ENCODE measurements at regions not wholly inside any gene's neighbourhood (a gene's known extent, or its start where the extent isn't known, plus 50 kb on each side); places are given as distances from the start of the nearest gene placed in this dataset.
"Not testable (repeated sequence)": the region's sequence is repeated elsewhere in the genome, so short reads cannot be mapped to it uniquely, and the experiment has no call there.

DNA sequence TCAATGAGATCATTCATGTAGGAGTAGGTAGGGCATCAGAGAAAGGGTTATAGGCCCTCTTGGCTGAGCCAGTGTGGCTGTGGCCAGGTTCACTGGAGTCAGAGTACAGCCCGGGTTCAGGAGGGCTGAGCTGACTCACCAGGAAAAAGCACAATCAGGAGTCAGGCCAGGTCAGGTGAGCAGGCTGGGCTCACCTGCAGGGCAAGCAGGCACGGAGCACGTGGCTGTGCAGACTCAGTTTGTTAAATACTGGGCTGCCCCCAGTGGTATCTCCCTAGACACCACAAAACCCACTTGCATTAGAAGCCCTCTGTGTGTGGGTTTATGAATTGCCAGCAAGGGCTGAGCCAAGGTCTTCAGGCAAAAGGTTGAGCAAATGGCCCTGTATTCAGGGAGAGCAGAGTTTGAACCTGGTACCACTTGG is 122.1 kb upstream of the SERBP1 start:
- no TSS peak for BruUV-seq (replicated peaks)
- intact Hi-C loops (cut with micrococcal nuclease; ENCODE audit: unreplicated experiment) = no loop called here
- no peak overlapping the region for H3K4me3 Mint-ChIP-seq (ENCODE audit: low read depth, unreplicated experiment)
- peaks cover 49% of the 10 kb centered on the region for H3K4me1 Mint-ChIP-seq (ENCODE audit: low read depth, unreplicated experiment)
- H3K27me3 Mint-ChIP-seq (ENCODE audit: unreplicated experiment) = no peaks in the 10 kb centered on the region
- TF ChIP-seq, protein P1, sequence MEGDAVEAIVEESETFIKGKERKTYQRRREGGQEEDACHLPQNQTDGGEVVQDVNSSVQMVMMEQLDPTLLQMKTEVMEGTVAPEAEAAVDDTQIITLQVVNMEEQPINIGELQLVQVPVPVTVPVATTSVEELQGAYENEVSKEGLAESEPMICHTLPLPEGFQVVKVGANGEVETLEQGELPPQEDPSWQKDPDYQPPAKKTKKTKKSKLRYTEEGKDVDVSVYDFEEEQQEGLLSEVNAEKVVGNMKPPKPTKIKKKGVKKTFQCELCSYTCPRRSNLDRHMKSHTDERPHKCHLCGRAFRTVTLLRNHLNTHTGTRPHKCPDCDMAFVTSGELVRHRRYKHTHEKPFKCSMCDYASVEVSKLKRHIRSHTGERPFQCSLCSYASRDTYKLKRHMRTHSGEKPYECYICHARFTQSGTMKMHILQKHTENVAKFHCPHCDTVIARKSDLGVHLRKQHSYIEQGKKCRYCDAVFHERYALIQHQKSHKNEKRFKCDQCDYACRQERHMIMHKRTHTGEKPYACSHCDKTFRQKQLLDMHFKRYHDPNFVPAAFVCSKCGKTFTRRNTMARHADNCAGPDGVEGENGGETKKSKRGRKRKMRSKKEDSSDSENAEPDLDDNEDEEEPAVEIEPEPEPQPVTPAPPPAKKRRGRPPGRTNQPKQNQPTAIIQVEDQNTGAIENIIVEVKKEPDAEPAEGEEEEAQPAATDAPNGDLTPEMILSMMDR (IDR thresholded peaks at IDR 0.05; ENCODE audit: unreplicated experiment) = no peak
- DNase-seq = peak; percentile 61
- peak overlapping the region; percentile 66 for H3K27ac Mint-ChIP-seq (ENCODE audit: unreplicated experiment)
- H3K36me3 Mint-ChIP-seq (ENCODE audit: insufficient read depth, unreplicated experiment) = no peaks in the 10 kb centered on the region
- CTCF ChIA-PET = interaction anchor here (1.0 to 1.4 kb wide), 8 partner anchors 12 to 214 kb away, joined by 3 to 7 read pairs (median 3); no protein-coding TSS in a partner anchor
- H3K9me3 Mint-ChIP-seq (ENCODE audit: low read depth, unreplicated experiment) = no peaks in the 10 kb centered on the region

DNA sequence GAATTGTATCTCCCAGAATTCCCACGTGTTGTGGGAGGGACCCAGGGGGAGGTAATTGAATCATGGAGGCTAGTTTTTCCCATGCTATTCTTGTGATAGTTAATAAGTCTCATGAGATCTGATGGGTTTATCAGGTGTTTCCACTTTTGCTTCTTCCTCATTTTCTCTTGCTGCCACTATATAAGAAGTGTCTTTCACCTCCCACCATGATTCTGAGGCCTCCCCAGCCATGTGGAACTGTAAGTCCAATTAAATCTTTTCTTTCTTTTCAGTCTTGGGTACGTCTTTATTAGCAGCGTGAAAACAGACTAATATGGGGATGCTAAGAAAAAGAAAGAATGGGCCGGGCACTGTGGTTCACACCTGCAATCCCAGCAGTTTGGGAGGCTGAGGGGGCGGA is 124.0 kb upstream of the SERBP1 start:
- H3K9me3 Mint-ChIP-seq (ENCODE audit: low read depth, unreplicated experiment); H3K36me3 Mint-ChIP-seq (ENCODE audit: insufficient read depth, unreplicated experiment); intact Hi-C loops (cut with micrococcal nuclease; ENCODE audit: unreplicated experiment); BruUV-seq (replicated peaks); DNase-seq; H3K4me3 Mint-ChIP-seq (ENCODE audit: low read depth, unreplicated experiment); H3K27ac Mint-ChIP-seq (ENCODE audit: unreplicated experiment); H3K27me3 Mint-ChIP-seq (ENCODE audit: unreplicated experiment): not testable (repeated sequence)
- H3K4me1 Mint-ChIP-seq (ENCODE audit: low read depth, unreplicated experiment) = peaks cover 62% of the 10 kb centered on the region
- CTCF ChIA-PET = interaction anchor here (0.5 kb wide), 1 partner anchor 843 kb away, joined by 4 read pairs; no protein-coding TSS in a partner anchor

DNA sequence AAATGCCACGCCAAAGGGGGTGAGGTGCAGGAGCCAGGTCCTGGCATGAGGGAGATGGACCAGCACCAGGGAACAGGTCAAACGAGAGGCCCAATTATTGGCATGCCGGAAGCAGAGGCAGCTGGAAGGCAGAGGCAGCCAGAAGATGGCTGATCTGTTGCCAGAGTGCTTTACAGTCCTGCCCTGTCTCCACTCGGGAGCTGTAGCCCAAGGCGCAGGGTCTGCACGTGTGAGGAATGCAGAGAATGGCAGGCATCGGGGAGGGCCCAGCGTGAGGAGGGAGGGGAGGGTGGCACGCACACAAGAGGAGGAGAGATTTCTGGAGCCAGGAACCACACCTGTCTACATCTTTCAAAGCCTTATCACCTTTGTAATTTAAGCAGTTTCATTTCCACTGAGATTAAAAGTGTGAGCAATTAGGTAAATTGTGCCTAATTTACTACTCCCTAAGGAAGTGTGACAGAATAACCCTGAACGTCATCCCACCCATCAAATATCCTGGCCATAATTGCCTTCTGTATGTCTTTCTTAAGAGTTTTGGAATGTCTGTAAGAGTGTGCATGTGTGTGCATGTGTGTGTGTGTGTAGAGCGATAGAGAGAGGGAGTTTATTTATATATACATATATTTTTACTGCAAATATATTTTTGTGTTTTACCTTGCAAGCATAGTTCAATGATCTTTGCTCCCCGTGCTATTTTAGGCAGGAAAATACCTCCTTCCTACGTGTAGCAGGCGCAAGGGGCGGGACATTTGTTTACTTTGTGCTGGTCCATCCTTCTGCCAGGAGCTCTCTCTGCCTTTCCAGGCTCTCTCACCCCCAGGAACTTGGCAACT is 125.5 kb upstream of the SERBP1 start:
- no peaks in the 10 kb centered on the region for H3K9me3 Mint-ChIP-seq (ENCODE audit: low read depth, unreplicated experiment)

DNA sequence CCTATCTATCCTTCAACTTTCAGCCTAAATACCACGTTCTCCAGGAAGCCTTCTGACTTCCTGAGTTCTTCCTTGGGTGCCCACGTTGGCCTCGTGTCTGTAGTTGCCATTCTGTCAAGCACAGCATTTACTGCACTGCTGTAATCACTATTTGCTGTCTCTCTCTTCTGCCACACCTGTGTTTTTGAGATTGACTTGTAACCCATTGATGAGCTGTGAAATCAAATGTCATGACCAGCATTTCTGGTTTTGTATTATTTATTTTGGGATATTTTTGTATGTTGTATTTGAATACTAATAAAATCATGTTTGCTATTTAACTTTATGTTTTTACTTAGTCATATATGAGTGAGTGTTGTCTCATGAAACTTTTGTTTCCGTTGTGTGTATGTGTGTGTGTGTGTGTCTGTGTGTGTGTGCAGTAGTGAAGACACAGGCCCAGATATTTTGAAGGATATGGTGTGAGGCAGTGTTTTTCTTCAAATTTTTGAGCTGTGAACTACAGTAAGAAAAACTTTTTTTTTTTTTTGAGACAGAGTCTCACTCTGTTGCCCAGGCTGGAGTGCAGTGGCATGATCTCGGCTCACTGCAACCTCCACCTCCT is 126.2 kb upstream of the SERBP1 start:
- Mint-ChIP-seq H3K27me3 (ENCODE audit: unreplicated experiment) (no peaks in the 10 kb centered on the region), H3K27ac (ENCODE audit: unreplicated experiment) (no peak overlapping the region), H3K4me3 (ENCODE audit: low read depth, unreplicated experiment) (no peak overlapping the region), H3K9me3 (ENCODE audit: low read depth, unreplicated experiment) (no peaks in the 10 kb centered on the region), H3K4me1 (ENCODE audit: low read depth, unreplicated experiment) (peaks cover 64% of the 10 kb centered on the region), H3K36me3 (ENCODE audit: insufficient read depth, unreplicated experiment) (no peaks in the 10 kb centered on the region)
- DNase-seq = no peak
- BruUV-seq (replicated peaks) = no TSS peak
- CTCF ChIA-PET = interaction anchor here (0.6 to 1.5 kb wide), 3 partner anchors 16 to 204 kb away, joined by 3 to 5 read pairs (median 3); no protein-coding TSS in a partner anchor
- intact Hi-C loops (cut with micrococcal nuclease; ENCODE audit: unreplicated experiment) = no loop called here
- TF ChIP-seq, protein P1 (IDR thresholded peaks at IDR 0.05; ENCODE audit: unreplicated experiment) = no peak

More for the DNA sequence above, 125.5 kb upstream of the SERBP1 start:
- BruUV-seq (replicated peaks) = no TSS peak
- CTCF ChIA-PET = no interaction called here
- peaks cover 67% of the 10 kb centered on the region for H3K4me1 Mint-ChIP-seq (ENCODE audit: low read depth, unreplicated experiment)
- no peak overlapping the region for H3K4me3 Mint-ChIP-seq (ENCODE audit: low read depth, unreplicated experiment)
- H3K27me3 Mint-ChIP-seq (ENCODE audit: unreplicated experiment) = no peaks in the 10 kb centered on the region
- intact Hi-C loops (cut with micrococcal nuclease; ENCODE audit: unreplicated experiment) = no loop called here
- DNase-seq = no peak
- H3K36me3 Mint-ChIP-seq (ENCODE audit: insufficient read depth, unreplicated experiment) = no peaks in the 10 kb centered on the region
- no peak overlapping the region for H3K27ac Mint-ChIP-seq (ENCODE audit: unreplicated experiment)
- TF ChIP-seq, protein P1 (IDR thresholded peaks at IDR 0.05; ENCODE audit: unreplicated experiment) = no peak
